ENCODE measurements at regions not wholly inside any gene's neighbourhood (a gene's known extent, or its start where the extent isn't known, plus 50 kb on each side); places are given as distances from the start of the nearest gene placed in this dataset.

GRCh38 chr2:117407746-117408145, 406.7 kb upstream of the DDX18 start:
- TF ChIP-seq CREB5 (CRISPR knock-in tag; IDR thresholded peaks at IDR 0.05; ENCODE audit: low read depth) (no peak), CSDC2 (CRISPR knock-in tag; IDR thresholded peaks at IDR 0.05) (no peak), ESRRG (CRISPR knock-in tag; IDR thresholded peaks at IDR 0.05) (no peak), TOX (CRISPR knock-in tag; IDR thresholded peaks at IDR 0.05; ENCODE audit: borderline replicate concordance) (no peak), ZNF8 (CRISPR knock-in tag; IDR thresholded peaks at IDR 0.05) (no peak), SNAI2 (CRISPR knock-in tag; IDR thresholded peaks at IDR 0.05) (no peak), PATZ1 (CRISPR knock-in tag; IDR thresholded peaks at IDR 0.05; ENCODE audit: borderline replicate concordance) (no peak), TCF4 (CRISPR knock-in tag; IDR thresholded peaks at IDR 0.05; ENCODE audit: borderline replicate concordance) (no peak), ZFP30 (CRISPR knock-in tag; IDR thresholded peaks at IDR 0.05) (no peak), ARNTL (CRISPR knock-in tag; IDR thresholded peaks at IDR 0.05; ENCODE audit: borderline replicate concordance, low read depth) (no peak), ISL1 (CRISPR knock-in tag; IDR thresholded peaks at IDR 0.05) (no peak)
